Stimulated activated CD4-positive, alpha-beta T cell treated with anti-CD3 and anti-CD28 coated beads, Interleukin-1b, Interleukin-23, amount 100 ng/mL, for 24 hours (primary cell): ENCODE measurements at regions not wholly inside any gene's neighbourhood (a gene's known extent, or its start where the extent isn't known, plus 50 kb on each side); places are given as distances from the start of the nearest gene placed in this dataset.
"Not testable (repeated sequence)": the region's sequence is repeated elsewhere in the genome, so short reads cannot be mapped to it uniquely, and the experiment has no call there.

Source experiments
- DNase-seq, 4 experiments: peaks; one replicate each; pipeline ENCODE4 v3.0.0-alpha.2; 2020; ENCODE audit warnings: low read depth in 4 of 4, low spot score in 1 of 4

DNA sequence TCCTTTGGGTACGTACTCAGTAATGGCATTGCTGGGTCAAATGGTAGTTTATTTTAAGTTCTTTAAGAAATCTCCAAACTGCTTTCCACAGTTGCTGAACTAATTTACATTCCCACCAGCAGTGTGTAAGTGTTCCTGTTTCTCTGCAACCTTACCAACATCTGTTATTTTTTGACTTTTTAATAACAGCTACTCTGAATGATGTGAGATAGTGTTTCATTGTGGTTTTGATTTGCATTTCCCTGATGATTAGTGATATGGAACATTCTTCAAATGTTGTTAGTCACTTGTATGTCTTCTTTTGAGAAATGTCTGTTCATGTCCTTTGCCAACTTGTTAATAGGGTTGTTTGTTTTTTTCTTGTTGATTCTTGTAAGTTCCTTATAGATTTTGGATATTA, 558.9 kb downstream of the SH2D4B start:
- no peak for DNase-seq

DNA sequence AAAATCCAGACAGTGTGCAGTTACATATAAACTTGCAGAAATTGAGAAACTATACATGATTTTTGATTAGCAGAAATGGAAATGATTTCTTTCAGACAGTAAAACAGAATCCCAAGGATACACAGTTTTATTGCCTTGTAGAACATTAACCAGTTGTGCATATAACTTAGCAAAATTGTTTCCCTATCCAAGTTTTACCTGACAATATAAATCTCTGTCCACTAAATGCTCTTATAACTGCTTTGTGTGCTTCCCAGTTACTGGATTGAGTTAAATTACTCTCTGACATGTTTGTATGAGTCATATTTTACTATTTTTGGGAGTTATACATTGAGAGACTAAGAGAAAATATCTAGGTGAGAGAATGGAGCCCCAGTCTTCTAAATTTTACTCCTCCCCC, 563.4 kb downstream of the SH2D4B start:
- DNase-seq: no peak

DNA sequence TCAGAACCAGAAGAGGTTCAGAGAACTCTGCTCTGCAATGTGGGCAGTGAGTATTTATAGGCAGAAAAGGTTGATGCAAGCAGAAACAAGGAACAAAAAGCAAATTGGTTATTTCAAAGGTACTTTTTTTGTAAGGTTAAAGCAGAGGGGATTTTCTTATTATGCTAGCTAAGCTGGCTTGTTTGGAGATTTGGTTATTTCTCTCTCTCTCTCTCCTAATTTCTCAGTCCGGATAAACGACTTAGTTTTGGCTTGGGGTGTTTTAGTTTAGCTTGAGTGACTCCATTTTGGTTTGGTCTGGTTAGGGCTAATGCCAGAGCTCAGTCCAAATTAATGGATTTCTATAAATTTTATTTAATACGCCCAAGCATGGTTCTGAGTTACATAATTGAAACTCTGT, 566.8 kb downstream of the SH2D4B start:
- no peak for DNase-seq

DNA sequence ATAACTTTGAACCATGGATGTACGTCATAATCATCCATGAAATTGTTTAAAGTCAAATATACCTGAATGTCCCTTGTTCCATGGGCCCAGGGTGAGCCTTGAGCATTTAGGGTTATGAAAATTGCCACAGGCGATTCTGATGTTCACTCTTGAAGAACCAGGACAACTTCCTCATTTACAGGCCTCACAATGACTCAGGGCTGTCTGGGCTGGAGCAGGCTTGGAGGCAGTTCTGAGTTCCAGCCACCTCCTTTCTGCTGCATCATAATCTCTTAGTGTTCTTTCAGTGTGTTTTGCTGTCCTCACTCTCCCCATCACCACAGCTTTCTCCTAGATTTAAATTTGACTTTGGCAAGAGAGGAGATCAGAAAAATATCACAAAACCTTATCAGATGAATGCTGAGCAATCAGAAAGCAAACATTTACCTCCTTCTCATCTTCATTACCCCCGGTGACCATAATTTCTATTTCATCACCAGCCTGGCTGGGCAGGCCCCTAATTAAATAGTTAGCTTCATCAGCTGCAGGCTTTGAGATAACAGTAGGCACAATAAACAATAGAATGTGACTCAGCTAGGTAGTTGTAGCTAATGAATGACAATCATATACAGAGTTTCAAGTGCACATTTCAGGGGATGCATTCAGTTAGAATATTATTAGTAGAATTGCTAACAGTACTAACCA, 571.0 kb downstream of the SH2D4B start:
- DNase-seq: no peak

DNA sequence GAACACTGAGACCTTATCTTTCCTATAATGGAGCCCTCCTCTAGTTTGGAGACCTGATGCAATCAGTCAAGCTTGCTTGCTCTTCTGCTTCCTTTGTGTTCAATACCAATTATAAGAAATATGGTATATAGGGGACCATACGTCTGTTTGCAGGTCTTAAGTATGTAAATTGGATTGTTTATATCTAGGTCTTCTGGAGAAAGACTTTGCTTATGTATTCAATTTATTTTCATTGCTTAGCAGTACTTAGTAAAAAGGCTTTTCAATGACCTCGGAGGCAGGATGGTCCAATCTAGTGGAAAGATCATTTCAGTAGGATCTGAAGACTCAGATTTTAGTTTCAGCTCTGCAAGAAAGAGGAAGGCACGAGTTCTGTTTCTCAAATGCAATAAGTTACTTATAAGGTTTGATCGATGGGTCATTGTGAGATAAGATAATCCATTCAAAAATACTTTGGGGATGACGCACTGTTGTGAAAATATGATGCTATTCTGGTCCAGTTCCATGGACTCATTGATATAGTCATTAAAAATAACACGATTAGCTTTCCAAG, 571.6 kb downstream of the SH2D4B start:
- DNase-seq: no peak

DNA sequence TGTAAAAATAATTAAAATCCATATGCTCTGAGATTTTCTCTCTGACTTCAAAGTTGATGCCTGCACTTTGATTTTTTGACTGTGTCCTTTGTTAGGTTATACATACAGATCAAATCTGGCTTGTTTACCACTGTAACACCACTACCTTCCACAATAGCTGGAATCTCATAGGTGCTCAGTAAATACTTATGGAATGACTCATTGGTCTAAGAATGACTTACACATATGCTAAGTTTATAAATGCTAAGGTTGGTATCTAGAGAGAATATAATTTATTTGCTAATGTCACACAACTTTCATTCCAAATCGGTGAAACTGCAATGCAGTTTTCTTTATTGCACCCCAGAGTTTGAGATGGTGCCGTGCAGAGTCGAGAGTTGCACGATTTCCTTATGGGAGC, 578.5 kb downstream of the SH2D4B start:
- no peak for DNase-seq

DNA sequence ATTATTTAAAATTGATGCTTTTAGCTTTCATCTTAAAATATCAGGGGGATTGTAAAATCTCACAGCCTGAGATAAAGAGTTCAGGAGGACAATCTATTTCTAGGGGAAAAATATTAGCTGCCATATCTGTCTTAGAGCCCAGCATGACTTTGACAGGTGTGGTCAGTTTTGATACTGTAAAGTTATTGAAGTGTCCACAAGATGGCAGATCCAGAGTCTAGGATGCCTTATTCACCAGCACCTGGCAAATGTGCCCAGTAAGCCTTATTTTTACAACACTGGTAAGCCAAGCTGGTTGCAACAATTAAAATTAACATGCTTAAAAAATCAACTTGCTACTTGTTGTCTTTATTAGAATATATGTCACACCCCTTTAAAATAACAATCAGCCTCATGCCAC, 579.3 kb downstream of the SH2D4B start:
- no peak for DNase-seq

DNA sequence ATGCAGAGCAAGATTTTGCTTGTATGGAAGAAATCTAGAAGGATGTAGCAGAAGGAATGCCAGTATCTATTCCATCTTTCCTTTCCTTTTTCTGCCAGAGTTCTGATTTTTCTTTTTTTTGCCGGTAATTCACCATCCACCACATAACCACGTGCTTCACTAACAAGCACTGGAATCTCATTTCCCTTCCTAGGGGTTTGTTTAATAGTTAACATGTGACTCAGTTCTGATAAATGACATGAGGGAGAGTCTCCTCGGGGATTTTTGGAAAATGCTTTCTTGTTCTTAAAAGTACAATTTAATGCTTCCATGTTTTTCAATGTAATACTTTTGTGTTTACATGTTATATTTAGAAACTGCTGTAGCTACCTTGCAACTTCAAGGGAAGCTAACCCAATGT, 590.2 kb downstream of the SH2D4B start:
- no peak for DNase-seq

DNA sequence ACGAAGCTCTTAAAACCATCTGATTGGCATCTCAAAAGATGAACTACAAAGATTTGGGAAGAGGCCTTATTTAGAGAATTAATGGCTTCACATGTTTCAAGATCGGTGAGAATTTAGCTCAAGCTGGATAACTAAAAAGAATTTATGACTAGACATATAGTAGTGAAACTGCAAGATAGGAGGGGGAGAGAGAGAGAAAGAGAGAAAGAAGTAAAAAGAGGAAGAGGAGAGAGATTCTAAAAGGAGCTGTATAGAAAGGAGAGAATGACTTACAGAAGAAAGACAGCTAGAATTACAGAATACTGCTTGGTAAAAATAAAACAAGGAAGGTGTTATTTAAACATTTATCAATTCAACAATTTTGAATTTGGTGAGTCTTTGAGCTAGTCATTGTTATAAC, 592.3 kb downstream of the SH2D4B start:
- DNase-seq: no peak

DNA sequence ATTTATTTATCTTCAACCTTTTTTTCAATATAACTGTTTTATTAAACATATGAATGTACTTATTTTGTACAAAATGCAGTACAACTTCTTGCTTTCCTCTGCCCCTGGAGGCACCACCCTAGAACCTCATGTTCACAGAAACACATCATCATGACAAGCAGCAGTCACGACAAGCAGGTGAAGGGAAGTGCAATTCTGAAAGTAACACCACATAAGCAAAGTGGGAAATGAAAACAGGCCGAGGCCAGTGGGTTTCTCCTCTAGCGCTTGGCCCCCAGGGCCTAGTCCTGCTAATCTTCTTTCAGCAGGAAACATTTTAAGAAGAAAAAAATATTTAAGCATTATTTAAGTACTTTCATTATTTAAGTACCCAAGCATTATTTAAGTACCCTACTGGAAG, 598.1 kb downstream of the SH2D4B start:
- DNase-seq: no peak

DNA sequence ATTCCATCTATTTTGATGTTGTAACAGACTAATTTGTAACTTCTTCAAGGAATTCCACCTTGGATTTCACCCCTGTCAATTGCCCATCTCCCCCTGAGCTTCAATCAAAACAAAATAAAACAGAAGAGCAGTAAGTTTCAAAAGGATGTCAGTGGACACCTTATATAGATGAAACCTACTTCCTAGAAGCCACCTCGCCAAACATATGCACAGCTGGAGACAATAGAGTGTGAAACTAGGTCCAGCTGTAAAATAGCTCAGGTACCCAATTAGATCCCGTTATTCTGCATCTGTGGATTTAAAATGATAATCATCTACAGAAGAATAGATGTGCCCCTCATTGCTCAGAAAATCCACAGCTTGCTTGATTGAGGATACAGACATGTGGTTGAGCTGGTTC, 598.6 kb downstream of the SH2D4B start:
- no peak for DNase-seq

DNA sequence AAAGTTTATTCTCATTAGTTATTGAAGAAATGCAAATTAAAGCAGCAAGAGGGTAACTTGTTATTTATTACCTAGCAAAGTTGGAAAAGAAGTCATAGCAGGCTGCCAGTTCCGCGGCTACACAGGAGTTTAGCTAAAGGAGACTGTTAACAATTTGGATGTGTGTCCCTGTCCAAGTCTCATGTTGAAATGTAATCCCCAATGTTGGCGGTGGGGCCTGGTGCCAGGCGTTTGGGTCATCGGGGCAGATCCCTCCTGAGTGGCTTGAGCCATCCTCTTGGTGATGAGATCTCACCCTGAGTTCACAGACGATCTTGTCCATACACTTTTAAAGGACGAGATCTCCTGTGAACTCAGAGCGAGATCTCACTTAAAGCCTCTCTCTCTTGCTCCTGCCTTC, 608.3 kb downstream of the SH2D4B start:
- DNase-seq: no peak

DNA sequence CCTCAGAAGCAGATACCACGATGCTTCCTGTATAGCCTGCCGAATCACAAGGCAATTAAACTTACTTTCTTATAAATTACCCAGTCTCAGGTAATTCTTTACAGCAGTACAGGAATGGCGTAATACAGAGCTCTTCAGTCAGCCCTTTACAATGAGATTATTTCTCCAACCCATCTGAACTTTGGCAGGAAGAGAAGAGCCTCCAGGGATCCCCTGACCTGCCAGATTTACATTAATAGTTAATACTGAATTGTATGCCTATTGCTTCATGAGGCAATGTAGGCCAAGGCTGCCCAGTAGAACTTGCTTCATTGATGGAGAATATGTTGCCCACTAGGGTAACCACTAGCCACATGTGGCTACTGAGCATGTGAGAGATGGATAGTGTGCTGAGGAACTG, 608.7 kb downstream of the SH2D4B start:
- no peak for DNase-seq

- DNase-seq: no peak
Observed at GRCh38 chr10:81152656-81153055, 615.0 kb downstream of the SH2D4B start.

DNA sequence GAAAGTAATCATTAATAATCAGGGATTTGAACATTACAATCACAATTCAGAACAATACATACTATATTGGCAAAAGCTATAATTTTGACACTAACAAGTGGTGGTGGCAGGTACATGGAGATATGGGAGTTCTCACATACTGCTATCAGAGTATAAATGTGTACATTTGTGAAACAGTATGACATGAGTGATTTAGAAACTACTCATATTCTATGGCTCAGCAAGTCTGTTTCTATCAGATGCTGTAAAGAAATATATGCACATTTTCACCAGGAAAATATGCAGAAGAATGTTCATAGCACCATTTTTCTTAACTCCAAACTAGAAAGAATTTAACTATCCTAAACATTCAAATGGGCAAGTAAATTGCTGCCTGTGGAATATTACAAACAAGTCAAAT, 620.0 kb downstream of the SH2D4B start:
- no peak for DNase-seq

DNA sequence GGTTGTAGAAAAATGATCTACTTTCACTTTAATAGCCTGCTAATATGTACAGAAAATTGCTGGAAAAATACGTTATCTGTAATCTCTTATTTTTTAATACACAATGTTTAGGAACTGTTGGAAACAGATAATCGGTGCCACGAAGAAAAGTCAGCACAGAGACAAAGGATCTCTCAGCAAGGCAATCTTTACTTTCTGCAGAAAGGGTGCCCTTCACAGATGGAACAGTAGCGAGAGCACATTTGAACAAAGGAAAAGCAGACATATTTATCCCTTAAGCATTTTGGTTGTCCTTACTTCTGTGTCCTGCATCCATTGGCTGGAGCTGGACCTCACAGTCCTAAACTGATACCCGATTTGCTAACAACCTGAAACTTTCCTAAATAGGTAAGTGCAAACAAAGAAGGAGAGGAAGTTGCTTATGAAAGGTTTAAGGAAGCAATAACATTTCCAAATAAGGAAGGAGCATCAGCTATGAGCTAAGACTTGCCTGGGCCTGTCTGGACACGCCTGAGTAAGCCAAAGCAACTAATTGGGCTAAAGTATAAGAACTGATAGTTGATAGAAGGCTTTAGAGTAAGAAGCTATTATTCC, 640.0 kb downstream of the SH2D4B start:
- no peak for DNase-seq

GRCh38 chr10:81179324-81179723, 641.6 kb downstream of the SH2D4B start:
- DNase-seq: no peak

DNA sequence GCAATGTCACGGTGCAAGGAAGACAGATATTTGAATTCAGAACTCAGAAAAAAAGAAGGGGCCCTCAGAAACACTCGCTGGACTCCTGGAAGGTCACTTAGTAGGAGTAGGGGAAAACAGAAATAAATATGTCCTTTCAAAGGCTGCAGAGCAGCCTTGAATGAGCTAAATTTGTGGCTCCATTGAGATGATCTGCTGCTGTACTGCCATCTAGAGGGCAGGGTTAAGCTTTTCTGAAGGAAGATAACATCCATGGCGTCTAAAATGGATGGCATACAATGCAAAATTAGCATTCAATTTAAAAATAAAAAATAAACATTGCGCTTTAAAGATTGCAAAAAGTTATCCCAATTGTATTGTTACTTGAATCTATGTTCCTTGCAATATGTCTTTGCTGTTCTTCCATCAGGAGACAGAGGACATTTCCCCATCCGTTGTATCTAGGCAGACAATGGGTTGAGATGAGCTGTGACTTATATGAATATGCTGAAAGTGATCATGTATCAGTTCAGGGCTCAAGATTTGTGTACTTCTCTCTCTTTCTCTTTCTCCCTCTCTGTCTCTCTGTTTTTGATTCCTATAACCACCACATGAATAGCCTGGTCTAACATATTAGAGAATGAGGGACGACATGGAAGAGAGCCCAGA, 642.2 kb downstream of the SH2D4B start:
- no peak for DNase-seq

DNA sequence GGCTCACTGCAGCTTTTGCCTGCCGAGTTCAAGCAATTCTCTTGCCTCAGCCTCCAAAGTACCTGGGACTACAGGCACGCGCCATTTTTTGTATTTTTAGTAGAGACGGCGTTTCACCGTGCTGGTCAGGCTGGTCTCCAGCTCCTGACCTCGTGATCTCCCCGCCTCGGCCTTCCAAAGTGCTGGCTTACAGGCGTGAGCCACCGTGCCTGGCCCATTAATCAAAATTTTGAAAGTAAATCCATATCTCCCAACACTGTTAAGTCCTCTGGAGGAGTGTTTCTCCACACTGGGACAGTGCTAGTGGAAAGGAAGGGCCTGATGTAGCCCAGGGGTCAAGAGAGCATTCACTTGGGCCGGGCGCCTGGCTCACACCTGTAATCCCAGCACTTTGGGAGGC, 644.6 kb downstream of the SH2D4B start:
- no peak for DNase-seq

DNA sequence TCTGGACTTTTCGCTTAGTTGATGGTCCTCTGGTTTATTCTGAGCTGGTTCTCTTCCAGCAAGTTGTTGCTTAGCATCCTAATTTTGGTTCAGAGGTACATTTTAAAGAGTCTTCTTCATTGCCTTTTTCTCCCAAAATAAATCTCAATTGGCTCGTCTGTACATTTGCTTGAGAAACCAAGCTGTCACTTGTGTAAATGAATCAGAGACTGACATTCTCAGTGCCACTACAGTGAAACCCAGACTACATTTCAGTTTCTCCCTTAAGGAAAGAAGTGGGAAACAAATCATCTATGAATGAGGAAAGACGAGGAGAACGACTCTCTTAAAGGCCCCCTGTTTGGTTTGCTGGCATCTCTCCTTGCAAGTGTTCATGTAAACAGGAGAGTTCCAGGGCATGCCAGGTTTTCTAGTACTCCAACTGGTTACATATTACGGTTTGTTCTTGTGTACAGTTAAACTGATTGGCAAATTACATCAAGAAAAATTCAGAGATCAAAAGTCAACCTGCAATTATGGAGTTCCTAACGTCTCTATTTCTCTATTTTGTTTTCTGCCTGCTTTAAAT, 654.6 kb downstream of the SH2D4B start:
- no peak for DNase-seq

DNA sequence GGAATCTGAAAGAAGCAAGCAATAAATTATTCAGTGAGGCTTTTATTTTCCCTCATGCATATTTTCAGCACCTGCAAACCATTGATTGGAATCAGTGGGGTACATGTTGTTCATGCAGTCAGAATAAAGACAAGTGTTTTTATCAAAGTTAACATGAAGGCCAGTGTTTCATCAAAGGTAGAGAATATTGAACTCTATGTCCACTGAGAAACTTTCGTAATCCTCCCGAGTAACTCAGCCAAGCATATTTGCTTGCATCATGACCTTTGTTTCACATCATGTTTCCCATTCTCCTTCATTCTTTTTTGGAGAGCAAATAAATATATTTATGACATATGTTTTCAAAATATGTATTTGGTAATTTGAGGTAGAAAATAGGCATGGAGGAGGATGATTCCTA, 663.1 kb downstream of the SH2D4B start:
- DNase-seq: no peak

DNA sequence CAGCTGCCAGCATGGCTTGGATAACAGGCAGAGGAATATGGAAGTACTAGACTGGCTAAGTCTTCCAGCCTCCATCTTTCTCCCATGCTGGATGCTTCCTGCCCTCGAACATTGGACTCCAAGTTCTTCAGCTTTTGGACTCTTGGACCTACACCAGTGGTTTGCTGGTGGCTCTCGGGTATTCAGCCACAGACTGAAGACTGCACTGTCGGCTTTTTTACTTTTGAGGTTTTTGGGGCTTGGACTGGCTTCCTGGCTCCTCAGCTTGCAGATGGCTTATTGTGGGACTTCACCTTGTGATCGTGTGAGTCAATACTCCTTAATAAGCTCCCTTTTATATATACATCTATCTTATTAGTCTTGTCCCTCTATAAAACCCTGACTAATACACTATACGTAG, 667.6 kb upstream of the NRG3 start:
- DNase-seq: not testable (repeated sequence)
